GM12873 (cell line): ENCODE measurements at regions not wholly inside any gene's neighbourhood (a gene's known extent, or its start where the extent isn't known, plus 50 kb on each side); places are given as distances from the start of the nearest gene placed in this dataset.

Experiments used
- CTCF ChIP-seq: IDR thresholded peaks from 2 replicates; pipeline ENCODE4 v1.5.1; 2012; ENCODE audit warnings: low read depth, mild to moderate bottlenecking, moderate library complexity, low read length, control low read depth; ENCODE audit not compliant: insufficient read depth; ENCODE audit errors: missing control alignments

- TF ChIP-seq CTCF = no peak
These were observed 528.6 kb downstream of the FUT8 start for GRCh38 chr14:65941091-65941490.

GRCh38 chr14:65943150-65943549 lies 530.6 kb downstream of the FUT8 start:
- TF ChIP-seq CTCF = no peak

GRCh38 chr14:65943916-65944410 lies 531.4 kb downstream of the FUT8 start:
- no peak for TF ChIP-seq CTCF

GRCh38 chr14:65945327-65945726 lies 532.8 kb downstream of the FUT8 start:
- no peak for TF ChIP-seq CTCF

GRCh38 chr14:65946494-65946893 lies 534.0 kb downstream of the FUT8 start:
- no peak for TF ChIP-seq CTCF

- TF ChIP-seq CTCF = no peak
These were observed 535.8 kb downstream of the FUT8 start for GRCh38 chr14:65948302-65948701.

GRCh38 chr14:65949711-65950516 lies 536.3 kb upstream of the CCDC196 start:
- TF ChIP-seq CTCF = no peak
